DND-41 (cell line): ENCODE measurements at regions not wholly inside any gene's neighbourhood (a gene's known extent, or its start where the extent isn't known, plus 50 kb on each side); places are given as distances from the start of the nearest gene placed in this dataset.

Experiments
- ATAC-seq: fragments of 200-7000 bp; cut with Tn5 transposase; 3 replicates; pipeline ENCODE4 v1.9.1; 2021; ENCODE audit warnings: low read depth; ENCODE audit not compliant: insufficient read depth
- DNase-seq: peaks from one replicate; pipeline ENCODE4 v3.0.0-alpha.2; 2020
- H2AFZ ChIP-seq: 2 replicates; pipeline ENCODE4 v1.6.0; 2012; ENCODE audit warnings: low read depth, low read length
- H3K27ac ChIP-seq: 2 replicates; pipeline ENCODE4 v1.5.1; 2012; ENCODE audit warnings: low read length, inconsistent platforms
- H3K27me3 ChIP-seq: fragments of 200-600 bp; sonication (generic); 2 replicates; pipeline ENCODE4 v1.6.0; 2012; ENCODE audit warnings: low read length, mild to moderate bottlenecking, inconsistent platforms; ENCODE audit not compliant: insufficient read depth, poor library complexity
- H3K36me3 ChIP-seq: 2 replicates; pipeline ENCODE4 v1.5.1; 2012; ENCODE audit warnings: low read length, inconsistent platforms; ENCODE audit not compliant: insufficient read depth
- H3K4me1 ChIP-seq: 2 replicates; pipeline ENCODE4 v1.5.1; 2012; ENCODE audit warnings: mild to moderate bottlenecking, low read length; ENCODE audit not compliant: insufficient read depth
- H3K4me2 ChIP-seq: 2 replicates; pipeline ENCODE4 v1.6.0; 2012; ENCODE audit warnings: mild to moderate bottlenecking, moderate library complexity, low read length, inconsistent platforms; ENCODE audit not compliant: insufficient read depth
- H3K4me3 ChIP-seq, 2 experiments: fragments of 200-600 bp in 1 of 2; shearing (Covaris generic) in 1 of 2; 2 replicates each; pipeline ENCODE4 v1.5.1; 2012 to 2016; ENCODE audit warnings: inconsistent platforms in 2 of 2, low read length in 2 of 2, mild to moderate bottlenecking in 2 of 2, low read depth in 1 of 2, moderate library complexity in 1 of 2
- H3K79me2 ChIP-seq: 2 replicates; pipeline ENCODE4 v1.6.0; 2012; ENCODE audit warnings: low read length, inconsistent platforms; ENCODE audit not compliant: insufficient read depth
- H3K9ac ChIP-seq: 2 replicates; pipeline ENCODE4 v1.6.0; 2012; ENCODE audit warnings: low read depth, mild to moderate bottlenecking, inconsistent platforms, low read length, moderate library complexity
- H3K9me3 ChIP-seq: 2 replicates; pipeline ENCODE4 v1.5.1; 2012; ENCODE audit warnings: low read length, moderate library complexity, mild to moderate bottlenecking, inconsistent platforms; ENCODE audit not compliant: insufficient read depth, severe bottlenecking
- H4K20me1 ChIP-seq: 2 replicates; pipeline ENCODE4 v1.6.0; 2012; ENCODE audit warnings: low read length; ENCODE audit not compliant: insufficient read depth
- EZH2 ChIP-seq: IDR thresholded peaks from 3 replicates; pipeline ENCODE4 v1.6.1; 2012; ENCODE audit warnings: borderline replicate concordance, low read depth, mild to moderate bottlenecking, moderate library complexity, low read length, inconsistent platforms; ENCODE audit not compliant: severe bottlenecking
- TF ChIP-seq, protein P1 (sequence below): IDR thresholded peaks from 2 replicates; pipeline ENCODE4 v1.5.1; 2012; ENCODE audit warnings: borderline replicate concordance, low read length, moderate library complexity, mild to moderate bottlenecking; ENCODE audit not compliant: poor library complexity, severe bottlenecking; ENCODE audit errors: extremely low read depth

GRCh38 chr3:144167634-144168033, 196.0 kb downstream of the DIPK2A start:
- Histone ChIP-seq H3K36me3 (no peaks in the 10 kb centered on the region), H3K4me2 (no peak overlapping the region)

DNA sequence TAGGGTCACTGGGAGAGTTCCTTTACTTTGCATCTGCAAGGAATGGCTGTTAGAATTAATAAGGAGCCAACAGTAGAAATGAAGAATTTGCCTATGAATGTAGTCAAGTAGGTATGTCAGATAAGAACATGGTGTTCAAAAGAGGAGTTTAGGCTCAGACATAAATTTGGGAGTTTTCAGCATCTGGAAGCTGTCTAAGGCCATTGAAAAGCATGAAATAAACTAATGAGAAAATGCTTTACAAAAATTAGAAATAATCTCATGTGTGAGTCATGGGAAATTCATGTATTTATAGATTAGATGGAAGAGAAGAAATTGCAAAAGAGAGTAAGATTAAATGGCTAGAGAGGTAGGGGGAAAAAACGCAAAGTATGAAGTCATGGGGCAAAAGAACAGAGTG, 201.9 kb downstream of the DIPK2A start:
- no peak for DNase-seq
- Histone ChIP-seq H3K9me3 (no peaks in the 10 kb centered on the region), H2AFZ (no peak overlapping the region), H3K27me3 (no peaks in the 10 kb centered on the region), H3K4me1 (no peaks in the 10 kb centered on the region), H3K4me2 (no peak overlapping the region), H4K20me1 (no peaks in the 10 kb centered on the region), H3K79me2 (no peaks in the 10 kb centered on the region), H3K4me3 (no peak overlapping the region), H3K9ac (no peak overlapping the region), H3K27ac (no peak overlapping the region), H3K36me3 (no peaks in the 10 kb centered on the region)
- ATAC-seq, result no peak
- no peak for TF ChIP-seq EZH2
- TF ChIP-seq, protein P1, sequence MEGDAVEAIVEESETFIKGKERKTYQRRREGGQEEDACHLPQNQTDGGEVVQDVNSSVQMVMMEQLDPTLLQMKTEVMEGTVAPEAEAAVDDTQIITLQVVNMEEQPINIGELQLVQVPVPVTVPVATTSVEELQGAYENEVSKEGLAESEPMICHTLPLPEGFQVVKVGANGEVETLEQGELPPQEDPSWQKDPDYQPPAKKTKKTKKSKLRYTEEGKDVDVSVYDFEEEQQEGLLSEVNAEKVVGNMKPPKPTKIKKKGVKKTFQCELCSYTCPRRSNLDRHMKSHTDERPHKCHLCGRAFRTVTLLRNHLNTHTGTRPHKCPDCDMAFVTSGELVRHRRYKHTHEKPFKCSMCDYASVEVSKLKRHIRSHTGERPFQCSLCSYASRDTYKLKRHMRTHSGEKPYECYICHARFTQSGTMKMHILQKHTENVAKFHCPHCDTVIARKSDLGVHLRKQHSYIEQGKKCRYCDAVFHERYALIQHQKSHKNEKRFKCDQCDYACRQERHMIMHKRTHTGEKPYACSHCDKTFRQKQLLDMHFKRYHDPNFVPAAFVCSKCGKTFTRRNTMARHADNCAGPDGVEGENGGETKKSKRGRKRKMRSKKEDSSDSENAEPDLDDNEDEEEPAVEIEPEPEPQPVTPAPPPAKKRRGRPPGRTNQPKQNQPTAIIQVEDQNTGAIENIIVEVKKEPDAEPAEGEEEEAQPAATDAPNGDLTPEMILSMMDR, result no peak

More at GRCh38 chr3:144167634-144168033, 196.0 kb downstream of the DIPK2A start:
- no peak for ATAC-seq
- Histone ChIP-seq H3K27ac (no peak overlapping the region), H3K27me3 (no peaks in the 10 kb centered on the region), H3K9ac (no peak overlapping the region), H3K4me1 (no peaks in the 10 kb centered on the region), H3K79me2 (no peaks in the 10 kb centered on the region), H4K20me1 (no peaks in the 10 kb centered on the region), H2AFZ (no peak overlapping the region), H3K4me3 (no peak overlapping the region), H3K9me3 (no peaks in the 10 kb centered on the region)
- no peak for TF ChIP-seq EZH2
- TF ChIP-seq, protein P1, result no peak
- no peak for DNase-seq

GRCh38 chr3:144175644-144176425, 204.2 kb downstream of the DIPK2A start:
- ATAC-seq (no peak), DNase-seq (no peak)
- TF ChIP-seq EZH2, result no peak
- TF ChIP-seq, protein P1, result no peak
- Histone ChIP-seq H3K9ac (no peak overlapping the region), H3K4me1 (no peaks in the 10 kb centered on the region), H4K20me1 (no peaks in the 10 kb centered on the region), H3K9me3 (no peaks in the 10 kb centered on the region), H3K4me2 (no peak overlapping the region), H3K79me2 (no peaks in the 10 kb centered on the region), H3K36me3 (no peaks in the 10 kb centered on the region), H2AFZ (no peak overlapping the region), H3K27ac (no peak overlapping the region), H3K4me3 (no peak overlapping the region), H3K27me3 (no peaks in the 10 kb centered on the region)

DNA sequence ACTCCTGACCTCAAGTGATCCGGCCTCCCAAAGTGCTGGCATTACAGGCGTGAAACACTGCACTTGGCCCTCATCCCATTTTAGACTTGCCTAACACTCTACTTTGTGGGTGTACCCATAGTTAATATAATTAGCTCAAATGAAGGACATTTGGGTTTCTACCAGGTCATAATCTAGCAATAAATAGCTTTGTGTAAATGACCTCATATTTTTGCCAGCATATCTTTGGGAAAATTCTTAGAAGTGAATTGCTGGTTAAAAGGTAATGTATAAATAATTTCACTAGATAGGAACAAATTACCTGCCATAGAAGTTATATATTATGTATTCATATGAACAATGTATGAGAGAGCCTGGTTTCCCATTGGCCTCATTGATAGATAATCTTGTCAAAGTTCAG, 206.0 kb downstream of the DIPK2A start:
- no peaks in the 10 kb centered on the region for H3K79me2 ChIP-seq
- H3K36me3 ChIP-seq, result no peaks in the 10 kb centered on the region
- H3K4me3 ChIP-seq, result no peak overlapping the region
- no peaks in the 10 kb centered on the region for H3K4me1 ChIP-seq
- no peaks in the 10 kb centered on the region for H3K27me3 ChIP-seq
- TF ChIP-seq, protein P1, result no peak
- TF ChIP-seq EZH2, result no peak
- no peak for ATAC-seq
- H3K9me3 ChIP-seq, result no peaks in the 10 kb centered on the region
- no peak overlapping the region for H3K9ac ChIP-seq
- no peak overlapping the region for H2AFZ ChIP-seq
- H4K20me1 ChIP-seq, result no peaks in the 10 kb centered on the region
- DNase-seq, result no peak
- no peak overlapping the region for H3K4me2 ChIP-seq
- H3K27ac ChIP-seq, result no peak overlapping the region
